ELR (cell line): ENCODE measurements at regions not wholly inside any gene's neighbourhood (a gene's known extent, or its start where the extent isn't known, plus 50 kb on each side); places are given as distances from the start of the nearest gene placed in this dataset.

ENCODE experiments used
- DNase-seq: peaks from one replicate; pipeline ENCODE4 v3.0.0-alpha.2; 2015; ENCODE audit warnings: low read depth

DNA sequence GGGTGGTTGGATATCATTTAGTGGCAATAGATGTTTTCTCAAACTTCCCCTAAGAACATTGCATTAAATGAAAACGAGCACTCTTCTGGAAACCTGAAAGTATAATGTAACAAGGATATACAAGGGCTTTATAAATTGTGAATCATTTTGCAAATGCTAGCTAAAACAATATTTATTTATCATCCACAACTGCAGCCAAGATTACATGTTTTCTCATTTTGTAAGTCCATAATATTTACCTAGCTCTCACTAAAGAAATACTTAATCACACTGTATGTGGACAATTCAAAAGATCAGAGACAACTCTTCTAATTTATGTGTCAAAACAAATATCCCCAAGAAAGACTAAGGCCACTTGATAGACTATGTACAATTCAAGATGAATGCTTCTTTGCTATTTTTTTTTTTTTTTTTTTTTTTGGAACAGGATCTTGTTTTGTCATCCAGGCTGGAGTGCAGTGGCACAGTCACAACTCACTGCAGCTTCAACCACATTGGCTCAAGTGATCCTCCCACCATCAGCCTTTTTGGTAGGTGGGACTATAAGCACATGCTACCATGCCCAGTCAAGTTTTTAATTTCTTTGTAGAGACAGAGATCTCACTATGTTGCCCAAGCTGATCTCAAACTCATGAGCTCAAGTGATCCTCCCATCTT is 427.7 kb upstream of the THBS1 start:
- no peak for DNase-seq

DNA sequence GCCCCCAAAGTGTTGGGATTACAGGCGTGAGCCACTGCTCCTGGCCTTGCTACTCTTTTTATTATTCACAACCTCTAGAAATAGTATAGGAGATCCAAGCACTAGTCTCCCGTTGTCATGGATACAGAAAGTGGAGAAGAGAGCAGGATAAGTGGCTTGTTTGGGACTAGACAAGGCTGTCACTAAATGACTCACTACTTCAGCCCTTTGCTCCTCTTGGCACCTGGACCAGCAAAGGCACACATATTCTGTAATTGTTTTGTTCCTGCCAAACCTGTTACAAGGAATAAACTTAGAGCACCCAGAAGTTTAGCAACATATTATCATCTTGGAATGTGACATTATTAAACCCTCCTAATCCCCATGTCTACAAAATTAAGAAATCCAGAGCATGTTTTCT is 427.2 kb upstream of the THBS1 start:
- no peak for DNase-seq

DNA sequence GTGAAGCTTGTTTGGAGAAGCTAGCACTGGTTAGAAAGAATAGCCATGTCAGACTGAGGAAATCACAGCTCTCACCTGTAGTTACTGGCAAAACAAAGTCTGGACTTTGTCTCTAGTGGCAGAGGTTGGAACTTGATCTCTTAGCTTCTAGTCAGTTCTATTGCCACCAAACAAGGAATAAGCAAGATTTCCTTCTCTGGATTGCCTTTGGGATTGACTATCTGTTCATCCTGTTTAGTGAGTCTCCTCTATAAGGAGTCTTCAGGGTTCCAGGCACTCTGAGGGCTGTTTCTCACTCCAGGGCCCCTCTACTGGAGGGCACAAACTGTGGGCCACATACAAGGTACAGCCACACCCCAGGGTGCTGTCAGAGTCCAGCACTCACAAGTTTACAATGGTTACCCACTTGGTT is 426.6 kb upstream of the THBS1 start:
- peak; percentile 10 for DNase-seq

DNA sequence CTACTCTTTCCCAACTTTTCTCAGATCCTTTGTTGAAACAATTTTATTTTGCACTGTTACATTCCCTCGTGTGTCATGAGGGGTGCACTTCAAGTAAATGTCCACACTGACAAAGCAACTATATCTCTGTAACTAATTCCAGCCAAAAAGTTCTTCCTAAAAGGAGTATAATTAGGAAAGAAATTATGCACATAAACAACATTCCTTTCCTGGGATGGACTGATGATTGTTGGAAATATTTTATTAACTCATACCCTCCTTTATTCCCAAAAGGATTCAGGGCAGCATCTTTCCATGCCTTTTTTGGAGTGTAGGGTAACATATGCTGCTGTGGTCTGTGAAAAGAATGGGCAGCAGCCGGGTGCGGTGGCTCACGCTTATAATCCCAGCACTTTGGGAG is 426.1 kb upstream of the THBS1 start:
- DNase-seq, result no peak

DNA sequence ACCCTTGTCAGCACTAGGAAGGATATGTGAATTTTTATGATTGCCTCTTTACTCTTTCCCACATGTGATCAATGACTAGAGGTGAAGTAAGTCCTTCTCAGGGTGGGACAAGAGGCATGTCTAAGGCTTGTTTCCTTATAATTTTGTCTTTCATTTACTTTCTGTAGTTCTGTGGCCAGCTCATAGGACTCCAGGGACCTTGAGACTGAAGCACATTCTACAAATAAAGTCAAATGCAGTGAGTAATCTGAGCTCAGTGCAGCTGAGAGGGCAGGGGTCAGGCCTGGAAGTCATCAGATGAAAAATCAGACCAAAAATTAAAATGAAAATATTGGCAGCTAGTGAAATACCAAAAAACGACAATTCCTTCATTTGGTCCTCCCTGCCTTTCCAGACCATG is 424.7 kb upstream of the THBS1 start:
- no peak for DNase-seq

DNA sequence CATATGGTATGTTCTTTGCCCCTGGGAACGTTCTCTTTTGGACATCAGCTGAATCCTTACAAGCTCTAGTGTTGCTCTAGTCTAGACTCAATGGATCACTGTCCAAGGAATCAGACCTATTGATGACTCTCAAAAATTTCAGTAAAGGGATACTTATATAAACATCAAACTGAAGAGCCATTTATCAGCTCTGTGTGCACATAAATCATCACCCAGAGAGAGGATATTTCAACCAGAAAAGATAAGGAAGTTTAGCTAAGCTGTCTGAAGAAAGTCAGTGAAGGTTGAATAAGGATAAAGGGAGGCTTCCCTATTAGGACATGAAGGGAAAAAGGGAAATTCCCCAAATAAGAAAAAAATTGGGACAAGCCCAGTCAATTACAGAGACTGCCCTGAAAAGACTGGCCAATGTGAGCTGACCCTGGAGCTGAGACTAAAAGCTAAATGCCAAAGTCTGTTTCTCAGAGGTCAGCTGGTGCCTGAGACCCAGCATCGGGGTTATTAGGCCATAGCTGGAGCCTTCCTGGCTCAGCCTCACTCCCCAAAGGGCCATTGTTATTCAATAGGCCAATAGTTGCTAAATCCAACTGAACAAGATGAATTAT is 424.1 kb upstream of the THBS1 start:
- no peak for DNase-seq

DNA sequence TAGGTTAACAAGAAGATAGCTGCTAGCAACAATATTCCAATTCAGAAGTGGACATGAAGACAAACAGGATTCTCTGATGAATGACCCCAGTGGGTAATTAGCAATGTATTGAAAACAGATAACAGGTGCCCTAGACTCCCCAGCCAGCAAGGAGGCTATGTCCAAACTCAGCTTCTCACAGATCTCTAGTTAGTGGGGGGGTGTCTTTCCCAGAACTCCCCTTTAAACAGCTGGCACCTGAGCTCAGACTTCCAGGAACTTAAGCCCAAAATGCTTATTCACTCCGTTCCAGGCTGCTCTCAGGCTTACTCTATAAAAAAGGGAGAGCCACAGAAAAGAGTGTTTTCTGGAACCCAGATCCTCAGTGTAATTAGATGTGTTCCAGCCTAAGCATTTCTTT is 423.0 kb upstream of the THBS1 start:
- no peak for DNase-seq

DNA sequence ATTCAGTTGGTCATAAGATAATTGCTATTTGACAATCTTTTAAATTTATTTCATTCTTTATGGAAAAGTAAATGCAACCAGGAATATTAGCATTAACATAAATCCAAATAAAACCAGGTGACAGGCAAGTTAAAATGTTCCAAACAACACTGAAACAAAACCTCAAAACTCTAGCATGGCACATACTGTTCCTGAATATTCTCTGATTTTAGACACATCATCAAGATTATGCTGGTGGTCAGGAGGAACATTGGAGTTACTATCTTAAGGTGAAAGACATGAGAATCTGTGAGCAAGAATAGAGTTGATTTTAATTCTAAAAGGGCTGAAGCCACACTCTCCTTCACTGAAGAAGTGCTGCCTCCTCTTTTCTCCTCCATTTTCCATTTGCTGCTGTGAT is 421.0 kb upstream of the THBS1 start:
- DNase-seq, result no peak

DNA sequence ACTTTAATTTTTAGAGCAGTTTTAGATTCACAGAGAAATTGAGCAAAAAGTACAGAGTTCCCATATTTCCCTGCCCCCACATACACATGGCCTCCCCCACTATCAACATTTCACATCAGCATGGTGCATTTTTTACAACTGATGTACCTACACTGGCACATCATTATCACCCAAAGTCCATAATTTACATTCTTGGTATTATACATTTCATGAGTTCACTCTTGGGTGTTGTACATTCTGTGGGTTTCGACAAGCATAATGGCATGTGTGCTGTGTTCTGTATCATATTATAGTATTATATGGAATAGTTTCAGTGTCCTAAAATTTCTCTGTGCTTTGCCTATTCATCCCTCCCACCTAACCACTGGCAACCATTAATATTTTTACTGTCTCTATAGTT is 419.8 kb upstream of the THBS1 start:
- no peak for DNase-seq

DNA sequence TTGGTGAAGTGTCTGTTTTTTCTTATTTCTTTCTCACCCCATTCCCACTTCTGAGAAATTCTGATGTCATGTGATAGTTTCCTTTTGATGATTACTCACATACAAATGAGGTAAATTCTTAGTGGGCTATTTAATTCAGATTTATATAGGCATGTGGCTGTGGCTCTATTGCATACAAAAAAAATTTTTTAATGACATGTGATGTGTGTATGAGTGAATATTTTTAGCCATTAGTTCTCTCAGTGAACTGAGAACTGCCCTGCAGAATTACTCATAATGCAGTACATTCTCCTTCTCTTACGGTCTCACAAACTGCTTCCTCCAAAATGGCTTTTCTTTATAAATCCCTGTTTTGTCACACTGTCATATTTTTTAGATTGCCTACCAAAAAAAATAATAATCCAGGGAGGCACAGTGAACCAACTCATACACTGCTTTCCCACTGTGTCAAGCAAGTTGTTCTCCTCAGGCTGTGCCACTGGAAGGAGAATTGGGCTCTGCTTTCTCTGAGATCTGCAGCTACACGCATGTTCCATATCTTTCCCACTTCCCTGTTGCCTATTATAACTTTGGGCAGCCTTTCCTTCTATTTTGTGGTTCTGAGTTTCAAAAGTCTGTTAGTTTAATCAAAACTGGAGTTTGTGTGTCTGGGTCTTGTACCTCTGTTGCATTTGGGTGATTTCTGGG is 415.7 kb upstream of the THBS1 start:
- peak; percentile 47 for DNase-seq

DNA sequence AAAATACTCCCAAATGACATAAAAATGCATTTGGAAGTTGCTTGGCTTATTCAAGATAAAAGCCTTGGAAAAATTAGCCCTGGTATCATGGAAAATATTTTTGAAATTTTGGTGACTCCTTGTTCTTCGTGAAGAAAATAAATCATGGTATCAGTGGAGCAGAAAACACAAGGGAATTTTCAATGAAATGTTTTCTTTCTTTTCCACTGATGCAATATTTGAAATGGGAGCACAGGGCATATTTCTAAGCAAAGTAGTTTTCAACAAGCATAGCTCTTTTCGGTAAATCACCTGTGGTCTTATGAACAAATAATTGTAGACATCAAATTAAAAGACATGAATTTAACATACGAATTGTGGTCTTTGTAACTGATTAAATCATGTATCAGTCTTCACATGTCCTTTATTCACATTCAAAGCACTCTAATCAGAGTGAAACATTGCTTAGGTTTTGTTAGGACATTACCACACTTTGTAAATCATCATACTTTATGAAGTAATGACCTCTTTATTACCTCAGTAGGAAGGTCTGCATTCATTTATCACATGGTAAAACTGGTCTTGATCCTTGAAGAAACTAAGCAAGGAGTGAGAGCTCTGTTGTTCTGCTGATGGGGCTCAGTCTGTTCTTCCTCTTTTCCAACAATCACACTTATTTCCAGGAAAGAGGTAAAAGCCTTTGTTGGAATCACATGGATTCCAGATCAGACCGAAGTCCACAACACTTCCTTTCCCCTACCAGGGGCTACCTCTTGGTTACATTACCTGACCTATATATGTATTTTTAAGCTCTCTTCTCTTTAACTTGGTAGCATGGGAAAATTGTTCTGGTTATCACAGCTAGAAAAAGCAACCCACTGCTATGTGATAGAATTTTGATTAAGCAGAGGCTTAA is 413.5 kb upstream of the THBS1 start:
- no peak for DNase-seq

DNA sequence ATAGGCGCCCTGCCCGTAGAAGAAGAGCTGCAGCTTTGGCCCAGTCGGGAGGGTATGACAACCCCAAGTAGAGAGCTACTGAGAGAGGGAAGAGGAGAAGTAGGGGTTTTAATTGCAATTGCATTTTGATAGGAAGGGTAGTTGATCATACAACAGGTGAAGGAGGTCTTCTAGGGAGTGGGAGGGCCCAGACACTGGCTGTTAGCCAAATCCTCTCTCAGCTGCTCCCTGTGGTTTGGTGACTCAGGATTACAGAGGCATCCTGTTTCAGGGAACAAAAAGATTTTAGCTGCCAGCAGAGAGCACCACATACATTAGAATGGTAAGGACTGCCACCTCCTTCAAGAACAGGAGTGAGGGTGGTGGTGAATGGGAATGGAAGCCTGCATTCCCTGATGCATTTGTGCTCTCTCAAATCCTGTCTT is 408.9 kb upstream of the THBS1 start:
- peak; percentile 98 for DNase-seq

DNA sequence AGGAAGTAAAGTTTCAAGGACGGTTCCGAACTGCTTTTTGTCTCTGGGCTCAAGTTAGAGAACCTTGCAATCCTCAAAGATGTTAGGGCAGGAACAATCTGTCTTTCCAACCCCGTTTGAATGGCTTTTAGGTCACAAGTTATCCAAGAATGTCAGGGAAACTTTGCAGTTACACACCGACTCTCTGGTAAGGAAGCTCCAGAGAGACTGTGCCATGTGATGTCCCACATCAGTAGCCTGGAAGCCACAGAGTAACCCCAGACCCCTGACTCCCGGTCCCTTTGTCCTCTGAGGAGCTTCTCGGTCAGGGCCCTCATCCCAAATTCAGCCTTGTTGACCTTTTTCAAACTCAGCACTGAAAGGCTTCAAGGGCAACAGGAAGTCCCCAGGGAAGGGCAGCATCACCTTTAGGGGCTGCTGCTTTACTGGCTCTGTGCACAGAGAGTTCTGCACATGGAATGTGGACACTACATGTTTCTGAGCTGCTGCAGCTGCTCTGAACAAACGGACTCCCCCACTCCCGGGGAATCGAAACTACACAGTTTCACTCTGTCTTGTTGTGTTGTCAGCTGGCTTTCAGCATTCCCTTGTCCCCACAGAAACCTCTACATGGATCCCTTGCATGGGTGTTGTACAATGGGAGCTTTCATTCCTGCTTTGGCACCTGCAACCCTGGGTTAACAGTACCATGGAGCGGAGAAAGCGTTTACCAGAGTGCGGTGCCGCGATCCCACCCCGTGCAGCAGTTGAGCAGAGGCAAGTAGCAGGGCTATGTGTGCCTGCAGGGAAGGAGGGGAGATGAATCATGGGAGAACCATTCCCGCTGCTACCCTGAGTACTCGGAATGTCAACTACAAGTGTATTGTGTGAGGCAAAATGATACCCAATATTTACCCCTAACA is 408.2 kb upstream of the THBS1 start:
- DNase-seq, result peak; percentile 80

DNA sequence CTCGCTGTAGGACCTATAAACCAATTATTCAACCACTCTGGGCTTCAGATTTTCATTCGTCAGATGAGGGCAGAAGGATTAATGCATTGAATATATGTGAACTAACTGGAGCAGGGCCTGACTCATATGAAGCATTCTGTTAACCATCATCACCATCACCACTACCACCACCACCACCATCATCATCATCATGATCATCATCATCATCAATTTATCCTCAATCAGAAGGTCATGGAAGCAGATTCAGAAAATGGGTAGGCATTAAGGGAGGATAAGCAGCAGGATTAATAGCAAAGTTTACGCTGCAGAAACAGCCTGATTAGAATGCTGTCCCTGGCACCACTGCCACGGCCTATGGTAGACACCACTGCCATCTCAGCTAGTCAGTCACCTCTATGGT is 407.5 kb upstream of the THBS1 start:
- DNase-seq, result no peak

DNA sequence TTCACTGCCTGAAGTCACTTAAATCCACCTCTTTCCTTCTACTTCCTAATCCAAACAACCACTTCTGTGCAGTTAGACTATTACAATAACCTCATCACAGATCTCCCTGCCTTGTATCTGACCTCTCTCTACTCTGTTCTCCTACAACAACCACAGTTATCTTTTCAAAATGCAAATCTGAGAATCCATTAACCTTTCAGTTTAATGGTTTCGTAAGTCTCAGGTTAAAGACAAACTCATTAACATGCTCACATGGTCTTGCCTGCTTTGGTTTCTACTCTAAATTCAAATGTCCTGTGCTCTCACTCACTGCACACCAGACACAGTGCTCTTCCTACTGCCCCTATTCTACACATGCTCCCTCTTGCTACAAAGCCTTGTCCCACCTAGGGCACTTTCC is 406.5 kb upstream of the THBS1 start:
- DNase-seq, result no peak

DNA sequence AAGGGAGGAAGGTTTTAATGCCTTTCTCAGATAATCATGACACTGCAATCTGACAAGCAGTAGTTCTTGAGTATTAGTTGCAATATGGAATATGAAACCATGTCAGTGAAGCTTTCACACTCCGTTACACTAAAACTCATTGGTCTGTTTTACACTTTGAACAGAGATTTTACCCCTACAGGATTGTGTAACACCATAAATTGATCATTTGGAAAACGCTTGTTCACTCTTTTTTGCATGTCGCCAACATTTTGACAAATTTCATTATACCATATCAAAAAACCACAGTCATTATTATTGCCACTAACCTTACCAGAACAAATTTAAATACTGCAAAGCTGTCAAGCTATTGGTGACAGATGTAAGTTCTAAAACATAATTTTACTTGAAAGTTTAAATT is 404.8 kb upstream of the THBS1 start:
- no peak for DNase-seq

DNA sequence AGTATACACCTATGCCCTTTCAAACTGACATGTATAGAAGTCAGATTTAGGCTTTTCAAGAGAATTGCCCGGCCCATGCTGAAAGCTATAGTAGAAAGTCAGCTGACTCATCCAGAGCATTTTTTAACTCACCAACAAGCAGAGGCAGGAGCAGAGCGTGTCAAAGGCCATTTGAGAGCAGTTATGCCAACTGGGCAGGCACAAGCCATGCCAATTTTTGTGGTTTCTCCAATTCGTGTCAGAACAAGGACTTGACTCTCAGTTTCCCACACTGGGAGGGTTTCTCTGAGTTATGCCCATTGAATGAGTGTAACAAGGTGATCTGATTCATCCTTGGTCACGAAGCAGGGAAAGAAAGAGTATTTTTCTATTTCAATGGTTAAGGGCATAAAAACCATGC is 403.3 kb upstream of the THBS1 start:
- no peak for DNase-seq

DNA sequence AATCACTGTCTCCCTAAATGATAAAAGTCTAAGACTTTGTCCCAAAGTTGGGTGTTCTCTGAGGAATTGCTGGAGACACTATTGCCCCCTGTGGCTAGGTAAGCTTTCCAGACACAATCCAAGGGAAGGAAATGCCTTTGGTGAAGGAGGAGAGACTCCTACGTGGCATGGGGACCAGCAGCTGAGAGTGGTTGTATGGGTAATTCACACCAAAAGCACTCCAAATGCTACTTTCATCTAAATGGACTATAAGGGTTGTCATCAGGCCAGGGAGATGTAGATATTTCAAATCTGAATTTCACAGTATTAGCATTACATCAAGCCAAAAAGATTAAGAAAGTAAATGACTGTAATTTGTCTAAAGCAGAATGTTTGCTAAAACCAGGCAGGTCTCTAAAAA is 400.8 kb upstream of the THBS1 start:
- DNase-seq, result no peak

DNA sequence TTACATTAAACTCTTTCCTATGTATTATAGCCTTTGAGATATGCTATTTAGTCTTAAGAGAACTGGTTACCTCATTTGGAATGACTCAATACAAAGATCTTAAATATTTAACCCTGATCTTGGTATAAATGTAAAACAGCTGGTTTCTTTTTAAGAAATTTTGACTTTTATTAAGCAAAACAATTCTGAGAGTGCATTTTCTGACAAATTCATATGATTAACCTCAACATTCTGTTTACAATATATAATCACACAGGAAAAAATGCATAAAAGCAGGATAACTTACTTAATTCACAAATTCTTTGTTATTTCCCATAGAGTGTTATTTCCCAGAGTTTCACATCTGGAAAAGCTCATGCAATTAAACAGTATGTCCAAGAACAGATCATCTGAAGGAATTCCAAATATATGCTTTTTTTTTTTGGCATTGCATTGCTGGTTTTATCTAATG is 400.4 kb upstream of the THBS1 start:
- no peak for DNase-seq

DNA sequence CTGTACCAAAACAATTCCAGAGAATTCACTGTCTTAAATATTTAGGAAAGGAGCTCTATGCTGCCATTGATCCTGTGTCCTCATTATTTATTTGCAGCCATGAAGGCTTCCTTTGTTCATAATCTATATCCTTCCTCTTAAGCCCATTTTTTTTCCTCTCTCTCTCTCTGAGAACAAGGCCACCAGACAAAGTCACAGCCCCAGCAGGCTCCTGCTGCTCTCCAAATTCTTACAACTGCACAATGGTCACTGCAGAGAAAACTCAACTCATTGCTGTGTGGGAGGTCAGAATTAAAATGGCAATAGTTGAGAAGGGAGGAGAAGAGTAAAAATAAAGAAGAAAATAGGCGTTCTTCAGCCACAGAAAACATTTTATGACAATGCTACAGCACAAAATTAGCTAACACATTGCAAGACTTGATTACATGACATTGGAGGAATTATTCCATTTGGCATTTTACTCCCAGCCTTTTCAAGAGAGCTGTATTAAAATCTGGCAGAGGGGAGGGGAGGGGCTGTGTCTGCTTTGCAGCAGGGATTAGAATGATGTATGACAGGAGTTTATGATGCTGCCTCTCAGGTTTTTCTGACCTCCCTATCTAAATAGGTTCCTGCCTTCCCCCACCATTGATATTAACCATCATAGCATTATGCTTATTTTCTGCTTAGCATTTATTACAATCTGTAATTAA is 399.7 kb upstream of the THBS1 start:
- DNase-seq, result no peak

DNA sequence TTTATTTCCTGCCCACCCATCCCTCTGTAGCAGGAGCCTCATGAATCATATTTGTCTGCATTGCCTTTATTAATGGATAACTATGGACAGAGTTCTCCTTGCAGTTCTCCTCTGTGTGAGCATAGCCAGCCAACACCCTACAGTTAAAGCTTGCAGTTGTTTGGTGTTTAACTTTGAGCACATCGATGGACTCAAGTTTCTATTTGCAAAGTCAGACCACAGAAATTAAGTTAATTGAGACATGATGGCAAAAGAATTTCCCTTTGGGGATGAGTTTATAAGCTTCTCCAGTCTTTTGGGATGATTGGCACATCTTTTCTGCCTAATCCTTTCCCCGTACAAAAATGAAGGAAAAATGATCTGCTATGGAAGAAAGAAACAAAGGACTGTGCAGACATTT is 398.9 kb upstream of the THBS1 start:
- no peak for DNase-seq
